HTR-8/SVneo (cell line): ENCODE measurements at regions not wholly inside any gene's neighbourhood (a gene's known extent, or its start where the extent isn't known, plus 50 kb on each side); places are given as distances from the start of the nearest gene placed in this dataset.
A peak's percentile ranks its signal among the peaks of the same experiment; 100 is the strongest.

Experiments used
- DNase-seq: peaks from one replicate; pipeline ENCODE4 v3.0.0; 2011; ENCODE audit warnings: low spot score, mixed read lengths; ENCODE audit not compliant: insufficient read length
- FAIRE-seq: peaks from 2 replicates; lab custom pipeline; 2011; peaks lifted over from hg19 to GRCh38; lab: Jason Lieb, UNC

- no peak for FAIRE-seq
- DNase-seq: no peak
Measured at GRCh38 chr7:156459582-156459981, 181.0 kb upstream of the RNF32 start.

- DNase-seq (no peak), FAIRE-seq (no peak)
Measured at GRCh38 chr7:156459067-156459466, 181.5 kb upstream of the RNF32 start.

GRCh38 chr7:156458011-156458410 lies 182.6 kb upstream of the RNF32 start:
- DNase-seq (no peak), FAIRE-seq (no peak)

GRCh38 chr7:156456503-156457115 lies 184.0 kb upstream of the RNF32 start:
- FAIRE-seq: no peak
- DNase-seq: no peak

- DNase-seq (no peak), FAIRE-seq (no peak)
Measured at GRCh38 chr7:156456032-156456431, 184.5 kb upstream of the RNF32 start.

- DNase-seq: no peak
- no peak for FAIRE-seq
Measured at GRCh38 chr7:156450473-156450872, 190.1 kb upstream of the RNF32 start.

GRCh38 chr7:156448918-156449317 lies 191.7 kb upstream of the RNF32 start:
- DNase-seq (no peak), FAIRE-seq (peak; percentile 83)

- DNase-seq (no peak), FAIRE-seq (no peak)
Measured at GRCh38 chr7:156446990-156447389, 193.6 kb upstream of the RNF32 start.

- DNase-seq: no peak
- no peak for FAIRE-seq
Measured at GRCh38 chr7:156445997-156446761, 194.4 kb upstream of the RNF32 start.

- FAIRE-seq (no peak), DNase-seq (no peak)
Measured at GRCh38 chr7:156442516-156442915, 198.1 kb upstream of the RNF32 start.

GRCh38 chr7:156440456-156440855 lies 200.1 kb upstream of the RNF32 start:
- FAIRE-seq (no peak), DNase-seq (no peak)

- DNase-seq: no peak
- FAIRE-seq: no peak
Measured at GRCh38 chr7:156438011-156438410, 202.6 kb upstream of the RNF32 start.

- no peak for DNase-seq
- FAIRE-seq: no peak
Measured at GRCh38 chr7:156437021-156437614, 203.5 kb upstream of the RNF32 start.

- FAIRE-seq: no peak
- no peak for DNase-seq
Measured at GRCh38 chr7:156435486-156436231, 204.9 kb upstream of the RNF32 start.

GRCh38 chr7:156434706-156435105 lies 205.9 kb upstream of the RNF32 start:
- FAIRE-seq: no peak

GRCh38 chr7:156432018-156432417 lies 208.6 kb upstream of the RNF32 start:
- no peak for FAIRE-seq
- no peak for DNase-seq

More at GRCh38 chr7:156434706-156435105, 205.9 kb upstream of the RNF32 start:
- DNase-seq: no peak

GRCh38 chr7:156430109-156430508 lies 210.5 kb upstream of the RNF32 start:
- DNase-seq (no peak), FAIRE-seq (no peak)

- FAIRE-seq: no peak
Measured at GRCh38 chr7:156429514-156429913, 211.1 kb upstream of the RNF32 start.

GRCh38 chr7:156423876-156424275 lies 216.7 kb upstream of the RNF32 start:
- FAIRE-seq: no peak

More at GRCh38 chr7:156429514-156429913, 211.1 kb upstream of the RNF32 start:
- DNase-seq: no peak

GRCh38 chr7:156420496-156420895 lies 220.1 kb upstream of the RNF32 start:
- no peak for FAIRE-seq
- no peak for DNase-seq

More at GRCh38 chr7:156423876-156424275, 216.7 kb upstream of the RNF32 start:
- no peak for DNase-seq

- FAIRE-seq (no peak), DNase-seq (no peak)
Measured at GRCh38 chr7:156419782-156420181, 220.8 kb upstream of the RNF32 start.
